Suprapubic skin (tissue), 4 donors: ENCODE measurements at regions not wholly inside any gene's neighbourhood (a gene's known extent, or its start where the extent isn't known, plus 50 kb on each side); places are given as distances from the start of the nearest gene placed in this dataset.

ENCODE experiments used
- CTCF ChIP-seq, 2 donors: fragments of 200-600 bp in 1 of 2; fragments of 450-650 bp in 1 of 2; sonication (generic) in 1 of 2; IDR thresholded peaks; one replicate each; pipeline ENCODE4 v1.5.1; 2016 to 2019; ENCODE audit warnings: antibody characterized with exemption in 2 of 2, mild to moderate bottlenecking in 1 of 2, moderate library complexity in 1 of 2
- EP300 ChIP-seq: sonication (generic); formaldehyde crosslinking; IDR thresholded peaks from one replicate; pipeline ENCODE4 v1.6.1; 2017; ENCODE audit warnings: antibody characterized with exemption
- POLR2A ChIP-seq, 2 donors: fragments of 450-650 bp; IDR thresholded peaks; one replicate each; pipeline ENCODE4 v1.6.1; 2017; ENCODE audit warnings: antibody characterized with exemption in 2 of 2, mild to moderate bottlenecking in 2 of 2, moderate library complexity in 2 of 2
- POLR2AphosphoS5 ChIP-seq, 3 donors: sonication (generic); formaldehyde crosslinking; IDR thresholded peaks; one replicate each; pipeline ENCODE4 v1.6.1; 2017; ENCODE audit warnings: antibody characterized with exemption in 3 of 3

GRCh38 chr7:25333296-25333928 is 105.1 kb upstream of the NPVF start:
- TF ChIP-seq CTCF (IDR thresholded peaks at IDR 0.05) (no peak), POLR2A (IDR thresholded peaks at IDR 0.05) (no peak), POLR2AphosphoS5 (IDR thresholded peaks at IDR 0.05) (no peak), EP300 (no peak)
